ENCODE measurements at regions not wholly inside any gene's neighbourhood (a gene's known extent, or its start where the extent isn't known, plus 50 kb on each side); places are given as distances from the start of the nearest gene placed in this dataset.

DNA sequence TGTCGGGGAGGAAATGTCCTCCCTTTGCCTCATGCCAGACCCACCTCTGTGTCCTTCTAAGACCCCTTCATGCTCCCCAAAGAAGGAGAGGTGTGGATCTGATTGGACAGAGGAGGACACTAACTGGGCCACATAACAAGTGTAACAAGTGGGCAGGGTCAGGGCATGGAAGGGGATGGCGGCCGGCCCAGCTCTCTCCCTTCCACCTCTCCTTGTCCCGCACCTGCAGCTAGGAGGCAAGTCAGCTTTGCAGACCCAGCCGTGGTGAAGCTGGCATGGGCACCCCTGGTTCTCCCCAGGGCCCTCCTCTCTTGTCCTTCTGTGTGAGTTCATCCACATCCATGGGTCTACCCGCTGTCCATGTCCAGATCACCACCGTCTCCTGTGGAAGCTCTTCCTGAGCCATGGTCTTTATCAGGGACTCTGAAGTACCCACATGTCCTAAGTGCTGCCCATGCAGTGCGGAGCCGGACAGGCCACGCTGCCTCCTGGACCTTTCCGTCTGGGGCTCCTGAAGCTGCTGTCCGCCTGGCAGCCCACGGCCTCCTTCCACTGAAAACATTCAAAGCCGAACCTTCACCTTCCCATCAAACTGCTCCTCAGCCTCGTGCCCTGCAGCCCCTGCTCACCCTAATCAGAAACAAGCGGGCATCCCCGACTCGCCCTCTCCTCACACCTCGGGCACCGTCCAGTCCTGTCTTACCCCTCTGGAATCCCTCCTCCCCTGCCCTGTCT lies 460.5 kb downstream of the PTPRU start:
- Histone ChIP-seq H3K4me1 (ENCODE audit: control insufficient read depth, insufficient read depth, low read length, poor library complexity, severe bottlenecking) (no peaks in the 10 kb centered on the region), H3K4me3 (ENCODE audit: insufficient read depth, low read depth, low read length, poor library complexity, severe bottlenecking) (no peak overlapping the region), H3K27ac (ENCODE audit: insufficient read depth, low read length, poor library complexity, severe bottlenecking) (no peak overlapping the region), H3K27me3 (replicated peaks; ENCODE audit: control insufficient read depth, insufficient read depth, low read length, poor library complexity, severe bottlenecking) (no peaks in the 10 kb centered on the region), H3K36me3 (ENCODE audit: control insufficient read depth, insufficient read depth, low read length) (no peaks in the 10 kb centered on the region), H3K9me3 (ENCODE audit: control insufficient read depth, low read length) (no peaks in the 10 kb centered on the region)
- no peak for DNase-seq

- Histone ChIP-seq H3K4me1 (ENCODE audit: control insufficient read depth, insufficient read depth, low read length, poor library complexity, severe bottlenecking) (no peaks in the 10 kb centered on the region), H3K9me3 (ENCODE audit: control insufficient read depth, low read length) (no peaks in the 10 kb centered on the region), H3K27me3 (replicated peaks; ENCODE audit: control insufficient read depth, insufficient read depth, low read length, poor library complexity, severe bottlenecking) (no peaks in the 10 kb centered on the region), H3K27ac (ENCODE audit: insufficient read depth, low read length, poor library complexity, severe bottlenecking) (no peak overlapping the region), H3K36me3 (ENCODE audit: control insufficient read depth, insufficient read depth, low read length) (no peaks in the 10 kb centered on the region), H3K4me3 (ENCODE audit: insufficient read depth, low read depth, low read length, poor library complexity, severe bottlenecking) (no peak overlapping the region)
- no peak for DNase-seq
Measured at GRCh38 chr1:29695803-29696202, 459.5 kb downstream of the PTPRU start.

DNA sequence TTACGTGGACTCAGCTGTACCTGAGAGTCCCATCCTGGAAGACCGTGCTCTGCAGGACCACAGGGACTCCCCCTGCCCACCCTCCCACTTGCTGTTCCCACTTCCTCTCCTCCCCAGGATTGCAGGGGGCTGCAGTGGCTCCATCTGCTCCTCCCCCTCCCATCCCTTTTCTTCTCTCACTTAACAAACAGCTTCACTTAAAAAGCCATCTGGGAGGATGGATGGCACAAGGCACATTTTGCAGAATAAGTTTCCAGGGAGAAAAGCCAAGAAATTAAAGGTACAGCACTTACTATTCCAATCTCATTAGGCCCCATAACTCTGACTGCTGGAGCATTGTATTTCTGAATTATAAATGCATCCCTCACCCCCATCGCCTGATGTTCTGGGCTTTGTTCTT lies 458.7 kb downstream of the PTPRU start:
- DNase-seq = no peak

DNA sequence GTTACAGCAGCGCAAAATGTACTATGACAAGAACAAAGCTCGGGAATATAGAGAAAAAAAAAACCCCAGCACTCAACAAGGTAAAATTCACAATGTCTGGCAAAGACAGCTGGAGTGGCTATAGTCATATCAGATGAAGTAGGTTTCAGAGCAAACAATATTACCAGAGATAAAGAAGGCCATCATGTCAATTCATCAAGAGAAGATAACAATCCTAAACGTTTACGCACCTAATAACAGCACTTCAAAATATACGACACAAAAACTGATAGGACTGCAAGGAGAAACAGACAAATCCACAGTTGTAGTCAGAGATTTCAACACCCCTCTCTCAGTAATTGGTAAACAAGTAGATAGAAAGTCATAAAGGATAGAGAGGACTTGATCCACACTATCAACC lies 455.2 kb downstream of the PTPRU start:
- DNase-seq = no peak
- Histone ChIP-seq H3K9me3 (ENCODE audit: control insufficient read depth, low read length) (no peaks in the 10 kb centered on the region), H3K4me1 (ENCODE audit: control insufficient read depth, insufficient read depth, low read length, poor library complexity, severe bottlenecking) (no peaks in the 10 kb centered on the region), H3K27ac (ENCODE audit: insufficient read depth, low read length, poor library complexity, severe bottlenecking) (no peak overlapping the region), H3K4me3 (ENCODE audit: insufficient read depth, low read depth, low read length, poor library complexity, severe bottlenecking) (no peak overlapping the region), H3K27me3 (replicated peaks; ENCODE audit: control insufficient read depth, insufficient read depth, low read length, poor library complexity, severe bottlenecking) (no peaks in the 10 kb centered on the region), H3K36me3 (ENCODE audit: control insufficient read depth, insufficient read depth, low read length) (no peaks in the 10 kb centered on the region)

More for the DNA sequence above, 458.7 kb downstream of the PTPRU start:
- Histone ChIP-seq H3K36me3 (ENCODE audit: control insufficient read depth, insufficient read depth, low read length) (no peaks in the 10 kb centered on the region), H3K9me3 (ENCODE audit: control insufficient read depth, low read length) (no peaks in the 10 kb centered on the region), H3K27me3 (replicated peaks; ENCODE audit: control insufficient read depth, insufficient read depth, low read length, poor library complexity, severe bottlenecking) (no peaks in the 10 kb centered on the region), H3K4me1 (ENCODE audit: control insufficient read depth, insufficient read depth, low read length, poor library complexity, severe bottlenecking) (no peaks in the 10 kb centered on the region), H3K27ac (ENCODE audit: insufficient read depth, low read length, poor library complexity, severe bottlenecking) (no peak overlapping the region), H3K4me3 (ENCODE audit: insufficient read depth, low read depth, low read length, poor library complexity, severe bottlenecking) (no peak overlapping the region)

DNA sequence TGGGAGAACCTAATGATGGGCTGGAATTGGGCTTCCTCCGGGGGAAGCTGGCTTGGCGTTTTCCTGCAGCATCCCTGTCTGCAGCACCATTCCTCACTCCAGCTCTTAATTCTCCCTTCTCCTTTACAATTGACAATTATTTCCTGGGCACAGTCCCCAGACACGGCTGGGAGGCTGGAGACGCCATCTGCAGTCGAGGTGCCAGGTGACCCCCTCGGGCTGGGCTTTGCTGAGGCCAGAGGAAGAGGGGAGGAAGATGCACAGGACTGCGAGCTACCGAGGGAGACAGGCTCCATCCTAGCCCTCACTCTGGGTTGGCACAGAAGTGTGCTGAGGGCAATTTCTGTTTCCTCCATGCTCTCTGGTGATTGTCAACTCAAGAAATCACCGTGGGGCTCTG lies 453.8 kb downstream of the PTPRU start:
- H3K27me3 ChIP-seq (replicated peaks; ENCODE audit: control insufficient read depth, insufficient read depth, low read length, poor library complexity, severe bottlenecking) = no peaks in the 10 kb centered on the region
- no peaks in the 10 kb centered on the region for H3K36me3 ChIP-seq (ENCODE audit: control insufficient read depth, insufficient read depth, low read length)
- H3K9me3 ChIP-seq (ENCODE audit: control insufficient read depth, low read length) = no peaks in the 10 kb centered on the region
- no peak for DNase-seq
- no peak overlapping the region for H3K4me3 ChIP-seq (ENCODE audit: insufficient read depth, low read depth, low read length, poor library complexity, severe bottlenecking)
- H3K27ac ChIP-seq (ENCODE audit: insufficient read depth, low read length, poor library complexity, severe bottlenecking) = no peak overlapping the region
- no peaks in the 10 kb centered on the region for H3K4me1 ChIP-seq (ENCODE audit: control insufficient read depth, insufficient read depth, low read length, poor library complexity, severe bottlenecking)

DNA sequence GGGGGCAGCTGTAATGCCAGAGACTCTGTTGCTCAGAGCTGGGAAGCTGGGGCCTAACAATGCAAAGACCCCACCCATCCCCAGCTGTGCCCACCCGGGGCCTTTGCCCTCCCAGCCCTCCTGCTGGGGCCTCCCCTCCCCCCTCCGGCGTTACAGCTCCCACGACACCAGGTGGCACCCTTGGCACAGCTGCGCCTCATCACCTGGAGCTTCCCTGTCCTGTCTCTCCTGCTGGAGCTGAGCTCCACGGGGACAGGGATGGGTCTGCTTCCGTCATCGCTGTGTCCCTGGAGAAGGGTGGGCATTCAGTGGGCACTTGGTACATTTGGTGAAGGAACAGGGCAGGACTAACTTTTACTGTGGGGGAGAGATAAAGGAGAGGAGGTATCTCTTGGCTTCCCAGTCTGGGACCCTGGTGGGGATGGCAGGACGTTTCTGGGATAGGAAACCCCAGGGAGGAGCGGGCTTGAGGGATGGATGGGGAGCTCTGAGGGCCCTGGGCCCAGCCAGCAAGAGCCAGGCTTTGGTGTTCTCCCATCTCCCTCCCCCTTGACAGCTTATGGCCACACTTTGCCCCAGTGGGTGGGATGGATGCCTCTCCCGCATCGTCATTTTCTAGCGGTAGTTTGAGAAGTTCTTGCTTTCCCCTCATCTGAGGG lies 453.2 kb downstream of the PTPRU start:
- Histone ChIP-seq H3K36me3 (ENCODE audit: control insufficient read depth, insufficient read depth, low read length) (no peaks in the 10 kb centered on the region), H3K4me1 (ENCODE audit: control insufficient read depth, insufficient read depth, low read length, poor library complexity, severe bottlenecking) (no peaks in the 10 kb centered on the region), H3K27me3 (replicated peaks; ENCODE audit: control insufficient read depth, insufficient read depth, low read length, poor library complexity, severe bottlenecking) (no peaks in the 10 kb centered on the region), H3K4me3 (ENCODE audit: insufficient read depth, low read depth, low read length, poor library complexity, severe bottlenecking) (no peak overlapping the region), H3K27ac (ENCODE audit: insufficient read depth, low read length, poor library complexity, severe bottlenecking) (no peak overlapping the region), H3K9me3 (ENCODE audit: control insufficient read depth, low read length) (no peaks in the 10 kb centered on the region)
- no peak for DNase-seq

- Histone ChIP-seq H3K4me1 (ENCODE audit: control insufficient read depth, insufficient read depth, low read length, poor library complexity, severe bottlenecking) (no peaks in the 10 kb centered on the region), H3K9me3 (ENCODE audit: control insufficient read depth, low read length) (no peaks in the 10 kb centered on the region), H3K27ac (ENCODE audit: insufficient read depth, low read length, poor library complexity, severe bottlenecking) (no peak overlapping the region), H3K4me3 (ENCODE audit: insufficient read depth, low read depth, low read length, poor library complexity, severe bottlenecking) (no peak overlapping the region), H3K27me3 (replicated peaks; ENCODE audit: control insufficient read depth, insufficient read depth, low read length, poor library complexity, severe bottlenecking) (no peaks in the 10 kb centered on the region), H3K36me3 (ENCODE audit: control insufficient read depth, insufficient read depth, low read length) (no peaks in the 10 kb centered on the region)
- no peak for DNase-seq
Measured at GRCh38 chr1:29688471-29689365, 452.4 kb downstream of the PTPRU start.

DNA sequence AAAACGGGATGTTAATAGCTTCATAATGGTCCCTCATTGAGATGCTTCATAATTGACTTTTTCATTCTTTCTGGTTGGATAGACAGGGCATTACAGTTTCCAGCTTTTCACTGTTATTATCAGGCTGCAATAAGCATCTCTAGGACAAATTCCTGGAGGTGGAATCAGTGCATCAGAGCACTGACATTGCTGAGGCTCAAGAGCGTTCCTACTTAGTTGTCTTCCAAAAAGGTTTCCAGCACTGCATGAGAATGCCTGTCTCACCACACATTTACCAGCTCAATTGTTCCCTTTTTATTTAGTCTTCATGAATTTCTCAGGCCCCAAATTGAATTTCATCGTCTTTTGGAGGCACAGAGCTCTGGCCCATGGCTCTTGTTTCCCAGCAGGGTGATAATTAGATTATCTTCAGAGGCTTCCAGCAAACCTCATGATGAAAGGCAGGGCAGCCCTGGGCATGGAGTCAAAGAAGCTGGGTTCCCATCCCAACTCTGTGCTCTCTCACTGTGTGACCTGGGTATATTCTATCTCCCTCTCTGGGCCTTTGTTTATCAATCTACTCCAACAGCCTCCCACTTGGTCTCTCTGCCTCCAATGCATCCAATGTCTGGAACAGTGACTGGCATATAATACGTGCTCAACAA lies 451.4 kb downstream of the PTPRU start:
- Histone ChIP-seq H3K4me1 (ENCODE audit: control insufficient read depth, insufficient read depth, low read length, poor library complexity, severe bottlenecking) (no peaks in the 10 kb centered on the region), H3K36me3 (ENCODE audit: control insufficient read depth, insufficient read depth, low read length) (no peaks in the 10 kb centered on the region), H3K9me3 (ENCODE audit: control insufficient read depth, low read length) (no peaks in the 10 kb centered on the region), H3K27me3 (replicated peaks; ENCODE audit: control insufficient read depth, insufficient read depth, low read length, poor library complexity, severe bottlenecking) (no peaks in the 10 kb centered on the region), H3K4me3 (ENCODE audit: insufficient read depth, low read depth, low read length, poor library complexity, severe bottlenecking) (no peak overlapping the region), H3K27ac (ENCODE audit: insufficient read depth, low read length, poor library complexity, severe bottlenecking) (no peak overlapping the region)
- no peak for DNase-seq

GRCh38 chr1:29687166-29687565 lies 450.8 kb downstream of the PTPRU start:
- H3K9me3 ChIP-seq (ENCODE audit: control insufficient read depth, low read length) = no peaks in the 10 kb centered on the region
- no peaks in the 10 kb centered on the region for H3K27me3 ChIP-seq (replicated peaks; ENCODE audit: control insufficient read depth, insufficient read depth, low read length, poor library complexity, severe bottlenecking)
- H3K4me3 ChIP-seq (ENCODE audit: insufficient read depth, low read depth, low read length, poor library complexity, severe bottlenecking) = no peak overlapping the region
- no peak overlapping the region for H3K27ac ChIP-seq (ENCODE audit: insufficient read depth, low read length, poor library complexity, severe bottlenecking)
- no peaks in the 10 kb centered on the region for H3K36me3 ChIP-seq (ENCODE audit: control insufficient read depth, insufficient read depth, low read length)
- DNase-seq = no peak
- H3K4me1 ChIP-seq (ENCODE audit: control insufficient read depth, insufficient read depth, low read length, poor library complexity, severe bottlenecking) = no peaks in the 10 kb centered on the region
